ENCODE measurements at regions not wholly inside any gene's neighbourhood (a gene's known extent, or its start where the extent isn't known, plus 50 kb on each side); places are given as distances from the start of the nearest gene placed in this dataset.
"Not testable (repeated sequence)": the region's sequence is repeated elsewhere in the genome, so short reads cannot be mapped to it uniquely, and the experiment has no call there.

- no peak for DNase-seq
Measured at GRCh38 chrX:46152756-46153155, 392.5 kb downstream of the ZNF674 start.

GRCh38 chrX:46151332-46151731, 393.9 kb downstream of the ZNF674 start:
- not testable (repeated sequence) for DNase-seq

GRCh38 chrX:46144566-46144965, 400.7 kb downstream of the ZNF674 start:
- DNase-seq, result no peak

- no peak for DNase-seq
Measured at GRCh38 chrX:46140272-46140671, 404.9 kb downstream of the ZNF674 start.

GRCh38 chrX:46130247-46130646, 415.0 kb downstream of the ZNF674 start:
- no peak for DNase-seq

GRCh38 chrX:46125111-46125510, 420.1 kb downstream of the ZNF674 start:
- no peak for DNase-seq

- no peak for DNase-seq
Measured at GRCh38 chrX:46117234-46117633, 428.0 kb downstream of the ZNF674 start.

GRCh38 chrX:46087310-46087709, 457.9 kb downstream of the ZNF674 start:
- DNase-seq, result not testable (repeated sequence)

- DNase-seq, result not testable (repeated sequence)
Measured at GRCh38 chrX:46080121-46080520, 465.1 kb downstream of the ZNF674 start.

- DNase-seq, result no peak
Measured at GRCh38 chrX:46072791-46073190, 472.4 kb downstream of the ZNF674 start.

GRCh38 chrX:46072372-46072771, 472.8 kb downstream of the ZNF674 start:
- DNase-seq, result no peak

- no peak for DNase-seq
Measured at GRCh38 chrX:46070421-46070820, 474.8 kb downstream of the ZNF674 start.

- DNase-seq, result no peak
Measured at GRCh38 chrX:46059316-46059715, 485.9 kb downstream of the ZNF674 start.

- DNase-seq, result no peak
Measured at GRCh38 chrX:46044486-46044885, 500.7 kb downstream of the ZNF674 start.

- no peak for DNase-seq
Measured at GRCh38 chrX:46040001-46040400, 505.2 kb downstream of the ZNF674 start.

- DNase-seq, result no peak
Measured at GRCh38 chrX:46039526-46039925, 505.7 kb downstream of the ZNF674 start.

GRCh38 chrX:46036508-46036907, 508.7 kb downstream of the ZNF674 start:
- no peak for DNase-seq

- DNase-seq, result no peak
Measured at GRCh38 chrX:46034868-46035267, 510.4 kb downstream of the ZNF674 start.

GRCh38 chrX:46029777-46030176, 515.4 kb downstream of the ZNF674 start:
- DNase-seq, result no peak

GRCh38 chrX:46016296-46016695, 528.9 kb downstream of the ZNF674 start:
- DNase-seq, result no peak

- no peak for DNase-seq
Measured at GRCh38 chrX:46015653-46016052, 529.6 kb downstream of the ZNF674 start.

GRCh38 chrX:45992402-45993123, 552.7 kb downstream of the ZNF674 start:
- DNase-seq, result no peak

- no peak for DNase-seq
Measured at GRCh38 chrX:45986971-45987370, 558.2 kb downstream of the ZNF674 start.

- DNase-seq, result no peak
Measured at GRCh38 chrX:45986081-45986480, 559.1 kb downstream of the ZNF674 start.

Data from stimulated activated CD8-positive, alpha-beta memory T cell treated with anti-CD3 and anti-CD28 coated beads, Interleukin-4, amount 100 ng/mL, for 48 hours (primary cell).